SK-N-SH (cell line): ENCODE measurements at regions not wholly inside any gene's neighbourhood (a gene's known extent, or its start where the extent isn't known, plus 50 kb on each side); places are given as distances from the start of the nearest gene placed in this dataset.

Source experiments
- EZH2phosphoT487 ChIP-seq: fragments of 200-600 bp; sonication (generic); IDR thresholded peaks from 2 replicates; pipeline ENCODE4 v1.6.1; 2017; ENCODE audit warnings: low read depth, mixed run types, mild to moderate bottlenecking, antibody characterized with exemption, moderate library complexity, borderline replicate concordance
- FOXM1 ChIP-seq: IDR thresholded peaks from 2 replicates; pipeline ENCODE4 v1.4.0; 2012; ENCODE audit warnings: low read depth, mild to moderate bottlenecking
- GABPA ChIP-seq: IDR thresholded peaks from 2 replicates; pipeline ENCODE4 v1.4.0; 2012; ENCODE audit warnings: low read depth, mild to moderate bottlenecking
- MXI1 ChIP-seq: IDR thresholded peaks from 2 replicates; pipeline ENCODE4 v1.6.1; 2012; ENCODE audit warnings: mild to moderate bottlenecking, low read depth, low read length, improper control_type of control experiment
- NFIC ChIP-seq: IDR thresholded peaks from 2 replicates; pipeline ENCODE4 v1.4.0; 2012; ENCODE audit warnings: borderline replicate concordance
- POLR2AphosphoS5 ChIP-seq: IDR thresholded peaks from 2 replicates; pipeline ENCODE4 v1.6.1; 2012; ENCODE audit warnings: low read depth, low read length
- RAD21 ChIP-seq: IDR thresholded peaks from 2 replicates; pipeline ENCODE4 v1.6.1; 2012; ENCODE audit warnings: mild to moderate bottlenecking, low read length
- SMC3 ChIP-seq: IDR thresholded peaks from 2 replicates; pipeline ENCODE4 v1.6.1; 2012; ENCODE audit warnings: low read depth, low read length, improper control_type of control experiment
- YY1 ChIP-seq: IDR thresholded peaks from 2 replicates; pipeline ENCODE4 v1.4.0; 2012; ENCODE audit warnings: low read depth, mild to moderate bottlenecking
- TF ChIP-seq, protein P1 (sequence below): IDR thresholded peaks from 2 replicates; pipeline ENCODE4 v1.6.1; 2012; ENCODE audit warnings: mild to moderate bottlenecking, low read depth, low read length, moderate library complexity
- TF ChIP-seq, protein P2 (sequence below): fragments of 200-600 bp; sonication (generic); IDR thresholded peaks from 2 replicates; pipeline ENCODE4 v1.6.1; 2017; ENCODE audit warnings: antibody characterized with exemption, mild to moderate bottlenecking, moderate library complexity
- TF ChIP-seq, protein P3 (sequence below): IDR thresholded peaks from 2 replicates; pipeline ENCODE4 v1.4.0; 2012; ENCODE audit warnings: low read depth

DNA sequence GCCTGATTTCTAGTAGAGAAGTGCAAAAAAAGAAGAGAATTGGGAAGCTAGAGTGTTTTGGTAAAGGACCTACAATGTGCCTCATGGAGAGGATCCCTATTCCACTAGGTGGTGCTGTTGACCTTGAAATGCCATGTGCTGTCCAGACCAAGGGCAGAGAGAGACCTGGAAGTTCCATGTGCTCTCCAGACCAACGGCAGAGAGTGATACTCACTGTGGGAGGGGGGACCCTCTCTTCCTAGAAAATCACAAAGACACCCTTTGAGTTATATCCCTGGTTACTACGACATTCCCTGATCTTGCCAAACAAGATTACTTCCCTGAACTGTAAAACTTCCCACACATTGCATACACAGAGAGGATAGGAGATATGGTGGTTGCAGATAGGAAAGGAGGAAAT, 212.7 kb upstream of the ZNF804B start:
- TF ChIP-seq YY1 (no peak), GABPA (no peak), EZH2phosphoT487 (no peak), FOXM1 (no peak), RAD21 (peak; percentile 74), NFIC (no peak), SMC3 (peak; percentile 30; the same call in 1 of the 2 replicates), MXI1 (no peak), POLR2AphosphoS5 (no peak)
- TF ChIP-seq, protein P1, sequence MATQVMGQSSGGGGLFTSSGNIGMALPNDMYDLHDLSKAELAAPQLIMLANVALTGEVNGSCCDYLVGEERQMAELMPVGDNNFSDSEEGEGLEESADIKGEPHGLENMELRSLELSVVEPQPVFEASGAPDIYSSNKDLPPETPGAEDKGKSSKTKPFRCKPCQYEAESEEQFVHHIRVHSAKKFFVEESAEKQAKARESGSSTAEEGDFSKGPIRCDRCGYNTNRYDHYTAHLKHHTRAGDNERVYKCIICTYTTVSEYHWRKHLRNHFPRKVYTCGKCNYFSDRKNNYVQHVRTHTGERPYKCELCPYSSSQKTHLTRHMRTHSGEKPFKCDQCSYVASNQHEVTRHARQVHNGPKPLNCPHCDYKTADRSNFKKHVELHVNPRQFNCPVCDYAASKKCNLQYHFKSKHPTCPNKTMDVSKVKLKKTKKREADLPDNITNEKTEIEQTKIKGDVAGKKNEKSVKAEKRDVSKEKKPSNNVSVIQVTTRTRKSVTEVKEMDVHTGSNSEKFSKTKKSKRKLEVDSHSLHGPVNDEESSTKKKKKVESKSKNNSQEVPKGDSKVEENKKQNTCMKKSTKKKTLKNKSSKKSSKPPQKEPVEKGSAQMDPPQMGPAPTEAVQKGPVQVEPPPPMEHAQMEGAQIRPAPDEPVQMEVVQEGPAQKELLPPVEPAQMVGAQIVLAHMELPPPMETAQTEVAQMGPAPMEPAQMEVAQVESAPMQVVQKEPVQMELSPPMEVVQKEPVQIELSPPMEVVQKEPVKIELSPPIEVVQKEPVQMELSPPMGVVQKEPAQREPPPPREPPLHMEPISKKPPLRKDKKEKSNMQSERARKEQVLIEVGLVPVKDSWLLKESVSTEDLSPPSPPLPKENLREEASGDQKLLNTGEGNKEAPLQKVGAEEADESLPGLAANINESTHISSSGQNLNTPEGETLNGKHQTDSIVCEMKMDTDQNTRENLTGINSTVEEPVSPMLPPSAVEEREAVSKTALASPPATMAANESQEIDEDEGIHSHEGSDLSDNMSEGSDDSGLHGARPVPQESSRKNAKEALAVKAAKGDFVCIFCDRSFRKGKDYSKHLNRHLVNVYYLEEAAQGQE, result no peak
- TF ChIP-seq, protein P2, sequence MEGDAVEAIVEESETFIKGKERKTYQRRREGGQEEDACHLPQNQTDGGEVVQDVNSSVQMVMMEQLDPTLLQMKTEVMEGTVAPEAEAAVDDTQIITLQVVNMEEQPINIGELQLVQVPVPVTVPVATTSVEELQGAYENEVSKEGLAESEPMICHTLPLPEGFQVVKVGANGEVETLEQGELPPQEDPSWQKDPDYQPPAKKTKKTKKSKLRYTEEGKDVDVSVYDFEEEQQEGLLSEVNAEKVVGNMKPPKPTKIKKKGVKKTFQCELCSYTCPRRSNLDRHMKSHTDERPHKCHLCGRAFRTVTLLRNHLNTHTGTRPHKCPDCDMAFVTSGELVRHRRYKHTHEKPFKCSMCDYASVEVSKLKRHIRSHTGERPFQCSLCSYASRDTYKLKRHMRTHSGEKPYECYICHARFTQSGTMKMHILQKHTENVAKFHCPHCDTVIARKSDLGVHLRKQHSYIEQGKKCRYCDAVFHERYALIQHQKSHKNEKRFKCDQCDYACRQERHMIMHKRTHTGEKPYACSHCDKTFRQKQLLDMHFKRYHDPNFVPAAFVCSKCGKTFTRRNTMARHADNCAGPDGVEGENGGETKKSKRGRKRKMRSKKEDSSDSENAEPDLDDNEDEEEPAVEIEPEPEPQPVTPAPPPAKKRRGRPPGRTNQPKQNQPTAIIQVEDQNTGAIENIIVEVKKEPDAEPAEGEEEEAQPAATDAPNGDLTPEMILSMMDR, result peak; percentile 63
- TF ChIP-seq, protein P3, sequence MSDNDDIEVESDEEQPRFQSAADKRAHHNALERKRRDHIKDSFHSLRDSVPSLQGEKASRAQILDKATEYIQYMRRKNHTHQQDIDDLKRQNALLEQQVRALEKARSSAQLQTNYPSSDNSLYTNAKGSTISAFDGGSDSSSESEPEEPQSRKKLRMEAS, result no peak
